Effector memory CD4-positive, alpha-beta T cell (primary cell): ENCODE measurements at regions not wholly inside any gene's neighbourhood (a gene's known extent, or its start where the extent isn't known, plus 50 kb on each side); places are given as distances from the start of the nearest gene placed in this dataset.

ENCODE experiments used
- DNase-seq, 3 donors: peaks; one replicate each; pipeline ENCODE4 v3.0.0-alpha.2; 2020
- H3K27ac ChIP-seq: 2 replicates; pipeline ENCODE4 v1.7.0; 2013; ENCODE audit warnings: mild to moderate bottlenecking, low read length, moderate library complexity; ENCODE audit not compliant: insufficient read depth, poor library complexity, severe bottlenecking
- H3K27me3 ChIP-seq: replicated peaks from 2 replicates; pipeline ENCODE4 v1.7.0; 2013; ENCODE audit warnings: mild to moderate bottlenecking, low read length; ENCODE audit not compliant: insufficient read depth, control insufficient read depth, poor library complexity, severe bottlenecking
- H3K36me3 ChIP-seq: 2 replicates; pipeline ENCODE4 v1.7.0; 2013; ENCODE audit warnings: mild to moderate bottlenecking, low read length, moderate library complexity; ENCODE audit not compliant: control insufficient read depth, insufficient read depth
- H3K4me1 ChIP-seq: 2 replicates; pipeline ENCODE4 v1.7.0; 2013; ENCODE audit warnings: low read length, mild to moderate bottlenecking; ENCODE audit not compliant: control insufficient read depth, insufficient read depth, poor library complexity, severe bottlenecking
- H3K4me3 ChIP-seq: 2 replicates; pipeline ENCODE4 v1.7.0; 2013; ENCODE audit warnings: low read length, low read depth, mild to moderate bottlenecking; ENCODE audit not compliant: insufficient read depth, poor library complexity, severe bottlenecking
- H3K9me3 ChIP-seq: 2 replicates; pipeline ENCODE4 v1.7.0; 2013; ENCODE audit warnings: mild to moderate bottlenecking, low read length, moderate library complexity; ENCODE audit not compliant: control insufficient read depth

DNA sequence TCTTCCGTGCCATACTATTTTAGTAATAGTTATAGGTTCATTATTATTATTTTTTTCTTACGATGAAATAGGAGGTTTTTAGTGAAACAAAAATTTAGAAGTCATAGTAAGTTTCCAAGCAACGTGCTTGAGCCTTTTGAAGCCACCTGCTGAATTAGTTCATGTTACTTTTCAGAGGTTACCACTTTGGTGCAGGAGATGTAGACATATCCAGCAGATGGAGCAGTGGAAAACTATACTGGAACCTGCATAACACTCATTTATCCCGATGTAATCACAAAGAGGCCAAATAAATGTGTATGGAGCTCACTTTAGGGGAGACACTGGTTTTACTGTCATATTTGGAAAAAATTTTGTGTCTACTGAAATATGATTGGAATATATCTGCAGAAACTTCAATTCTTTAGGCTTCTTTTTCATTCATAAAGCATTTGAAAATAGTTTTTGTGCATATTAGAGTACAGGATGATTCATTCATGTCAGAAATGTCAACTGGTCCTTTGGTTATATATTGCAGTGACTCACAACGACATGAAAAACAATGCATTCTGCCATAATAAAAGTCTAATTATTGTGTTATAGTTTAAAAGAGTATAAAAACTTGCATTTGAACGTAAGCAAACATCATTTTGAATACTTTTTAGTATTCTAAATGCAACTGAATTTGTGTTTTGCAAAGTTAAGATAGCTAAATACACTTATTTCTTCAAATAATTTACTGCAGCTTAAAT, 2182.9 kb upstream of the TENM3 start:
- no peak overlapping the region for H3K27ac ChIP-seq
- no peaks in the 10 kb centered on the region for H3K4me1 ChIP-seq
- H3K4me3 ChIP-seq: no peak overlapping the region

DNA sequence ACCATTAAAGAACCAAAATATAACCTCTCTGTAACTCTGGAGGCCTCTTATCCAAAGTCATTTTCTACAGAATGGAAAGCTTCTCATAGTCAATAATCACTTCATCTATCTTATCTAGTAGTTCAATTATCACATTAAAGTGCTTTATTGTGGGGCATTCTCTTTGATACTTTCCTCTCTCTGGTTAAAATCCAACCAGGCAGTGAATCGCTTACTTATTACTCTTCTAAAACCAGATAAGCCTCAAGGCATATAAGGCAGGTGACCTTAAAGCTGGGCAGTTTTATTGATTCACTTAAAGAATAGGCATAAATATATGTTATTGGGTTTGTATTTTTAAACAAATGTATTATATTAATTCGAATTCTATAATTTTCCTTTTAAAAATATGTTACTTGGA, 2162.1 kb upstream of the TENM3 start:
- no peaks in the 10 kb centered on the region for H3K27me3 ChIP-seq

More for the DNA sequence above, 2182.9 kb upstream of the TENM3 start:
- H3K36me3 ChIP-seq: no peaks in the 10 kb centered on the region
- DNase-seq: no peak
- no peaks in the 10 kb centered on the region for H3K9me3 ChIP-seq
- H3K27me3 ChIP-seq: no peaks in the 10 kb centered on the region

GRCh38 chr4:180084561-180084960, 2158.6 kb upstream of the TENM3 start:
- Histone ChIP-seq H3K27me3 (no peaks in the 10 kb centered on the region), H3K27ac (no peak overlapping the region), H3K4me3 (no peak overlapping the region), H3K36me3 (no peaks in the 10 kb centered on the region), H3K9me3 (no peaks in the 10 kb centered on the region), H3K4me1 (no peaks in the 10 kb centered on the region)
- DNase-seq: no peak

More for the DNA sequence above, 2162.1 kb upstream of the TENM3 start:
- H3K4me1 ChIP-seq: no peaks in the 10 kb centered on the region
- no peak for DNase-seq
- H3K36me3 ChIP-seq: no peaks in the 10 kb centered on the region
- no peak overlapping the region for H3K4me3 ChIP-seq
- no peak overlapping the region for H3K27ac ChIP-seq
- no peaks in the 10 kb centered on the region for H3K9me3 ChIP-seq

DNA sequence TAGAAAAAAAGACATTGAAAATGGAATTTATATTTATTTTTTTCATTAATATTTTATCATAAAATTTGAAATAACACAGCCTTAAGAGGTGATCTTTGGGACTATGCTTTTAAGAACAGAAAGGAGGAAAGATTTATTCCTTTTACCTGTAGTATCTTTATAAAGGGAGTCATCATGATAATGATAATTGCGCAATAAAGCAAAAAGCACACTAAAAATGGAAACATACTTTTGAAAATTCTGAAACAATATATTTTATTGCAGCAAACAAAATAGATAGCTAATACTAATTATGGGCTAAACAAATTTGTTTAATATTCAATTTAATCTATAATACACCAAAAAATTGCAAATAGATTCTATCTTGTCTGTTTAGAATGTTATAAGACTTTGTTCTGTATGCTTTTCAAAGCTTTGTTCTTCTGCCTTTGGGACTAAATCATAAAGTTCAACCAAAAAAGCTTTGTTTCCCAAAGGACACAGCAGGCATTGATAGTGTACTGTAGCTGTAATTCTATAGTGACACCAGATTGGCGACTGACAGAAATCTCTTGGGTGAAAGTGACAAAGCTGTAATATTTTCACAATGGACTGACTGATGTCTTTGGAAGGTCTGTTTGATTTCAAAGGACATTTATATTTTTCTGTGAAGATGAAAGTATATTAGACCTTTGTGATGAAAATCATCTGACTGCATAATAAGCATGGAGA, 2156.6 kb upstream of the TENM3 start:
- Histone ChIP-seq H3K9me3 (no peaks in the 10 kb centered on the region), H3K36me3 (no peaks in the 10 kb centered on the region), H3K4me1 (no peaks in the 10 kb centered on the region), H3K4me3 (no peak overlapping the region), H3K27me3 (no peaks in the 10 kb centered on the region), H3K27ac (no peak overlapping the region)
- no peak for DNase-seq

DNA sequence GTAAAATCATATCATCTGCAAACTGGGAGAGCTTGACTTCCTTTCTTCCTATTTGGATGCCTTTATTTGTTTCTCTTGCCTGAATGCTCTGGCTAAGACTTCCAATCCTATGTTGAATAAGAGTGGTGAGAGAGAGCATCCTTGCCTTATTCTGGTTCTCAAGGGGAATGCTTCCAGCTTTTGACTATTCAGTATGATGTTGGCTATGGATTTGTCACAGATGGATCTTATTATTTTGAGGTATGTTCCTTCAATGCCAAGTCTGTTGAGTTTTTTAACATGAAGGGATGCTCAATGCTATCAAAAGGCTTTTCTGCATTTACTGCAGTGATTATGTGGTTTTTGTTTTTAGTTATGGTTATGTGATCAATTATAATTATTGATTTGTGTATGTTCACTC, 2144.6 kb upstream of the TENM3 start:
- no peaks in the 10 kb centered on the region for H3K27me3 ChIP-seq
- no peaks in the 10 kb centered on the region for H3K36me3 ChIP-seq
- H3K4me1 ChIP-seq: no peaks in the 10 kb centered on the region
- H3K27ac ChIP-seq: no peak overlapping the region
- no peak overlapping the region for H3K4me3 ChIP-seq
- no peak for DNase-seq
- no peaks in the 10 kb centered on the region for H3K9me3 ChIP-seq

DNA sequence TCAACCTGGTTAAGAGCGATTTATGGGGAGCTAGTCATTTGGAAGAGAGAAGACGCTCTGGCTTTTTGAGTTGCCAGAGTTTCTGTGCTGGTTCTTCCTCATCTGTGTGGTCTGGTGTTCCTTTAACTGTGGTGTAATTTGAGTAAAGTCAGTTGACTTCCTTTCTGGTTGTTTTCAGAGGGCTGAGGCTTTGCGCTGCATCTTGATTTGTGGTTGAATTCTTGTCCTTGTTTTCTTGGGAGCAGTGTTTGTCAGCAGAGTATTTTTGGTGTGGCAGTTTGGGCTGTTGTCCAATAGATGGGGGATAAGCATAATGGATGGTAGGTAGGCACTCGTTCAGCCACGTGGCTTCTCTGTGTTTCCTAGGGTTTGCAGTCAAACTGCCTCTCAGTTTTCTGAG, 2143.2 kb upstream of the TENM3 start:
- no peaks in the 10 kb centered on the region for H3K36me3 ChIP-seq
- no peak overlapping the region for H3K27ac ChIP-seq
- H3K4me3 ChIP-seq: no peak overlapping the region
- no peak for DNase-seq
- H3K9me3 ChIP-seq: no peaks in the 10 kb centered on the region
- no peaks in the 10 kb centered on the region for H3K4me1 ChIP-seq
- H3K27me3 ChIP-seq: no peaks in the 10 kb centered on the region

- no peak overlapping the region for H3K27ac ChIP-seq
- no peak for DNase-seq
- no peaks in the 10 kb centered on the region for H3K4me1 ChIP-seq
- H3K36me3 ChIP-seq: no peaks in the 10 kb centered on the region
- no peak overlapping the region for H3K4me3 ChIP-seq
- no peaks in the 10 kb centered on the region for H3K9me3 ChIP-seq
- no peaks in the 10 kb centered on the region for H3K27me3 ChIP-seq
These were observed 2142.5 kb upstream of the TENM3 start for GRCh38 chr4:180100433-180101344.

- H3K4me3 ChIP-seq: no peak overlapping the region
- no peak for DNase-seq
These were observed 2141.7 kb upstream of the TENM3 start for GRCh38 chr4:180101348-180102083.

DNA sequence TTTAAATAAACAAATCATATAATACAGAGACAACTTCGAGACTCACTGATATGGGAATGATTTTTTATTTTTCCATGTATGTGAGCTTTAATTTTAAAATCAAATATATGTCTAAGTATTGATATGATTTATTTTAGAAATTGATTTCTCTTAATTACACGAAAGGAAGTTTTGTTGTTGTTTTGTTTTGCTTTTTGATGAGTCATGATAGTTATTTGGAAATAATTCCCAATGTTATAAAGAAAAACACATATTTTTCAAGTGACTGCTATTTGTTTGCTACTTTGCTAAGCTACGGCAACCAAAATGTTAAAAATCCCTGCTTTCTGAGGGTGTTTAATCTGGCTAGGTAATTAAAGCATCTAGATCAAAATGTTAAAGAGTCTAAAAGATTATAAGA, 2139.4 kb upstream of the TENM3 start:
- Histone ChIP-seq H3K9me3 (no peaks in the 10 kb centered on the region), H3K4me1 (no peaks in the 10 kb centered on the region), H3K27ac (no peak overlapping the region), H3K27me3 (no peaks in the 10 kb centered on the region), H3K36me3 (no peaks in the 10 kb centered on the region), H3K4me3 (no peak overlapping the region)
- DNase-seq: no peak

More at GRCh38 chr4:180101348-180102083, 2141.7 kb upstream of the TENM3 start:
- Histone ChIP-seq H3K27me3 (no peaks in the 10 kb centered on the region), H3K9me3 (no peaks in the 10 kb centered on the region), H3K27ac (no peak overlapping the region), H3K4me1 (no peaks in the 10 kb centered on the region), H3K36me3 (no peaks in the 10 kb centered on the region)
